ENCODE measurements at regions not wholly inside any gene's neighbourhood (a gene's known extent, or its start where the extent isn't known, plus 50 kb on each side); places are given as distances from the start of the nearest gene placed in this dataset.

DNA sequence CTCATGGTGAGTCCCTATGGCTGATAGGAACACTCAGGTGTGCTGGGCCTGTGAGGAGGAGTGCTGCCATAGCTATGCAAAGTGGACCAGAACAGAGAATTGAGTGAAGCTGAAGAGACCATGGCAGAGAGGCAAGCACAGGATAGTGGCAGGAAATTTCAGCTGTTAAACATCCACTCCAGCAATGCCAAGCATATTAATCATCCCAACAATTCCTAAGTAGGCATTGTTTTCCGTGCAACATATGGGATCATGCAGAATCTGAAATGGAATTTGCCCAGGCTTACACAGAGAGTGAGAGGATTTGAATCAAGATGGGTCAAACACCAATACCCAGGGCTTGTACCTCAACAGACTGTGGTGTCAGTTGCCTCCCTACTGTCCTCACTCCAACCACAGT is 582.6 kb upstream of the UBE2E2 start:
- Histone ChIP-seq H3K27me3 (ENCODE audit: insufficient read depth, low read length) (no peaks in the 10 kb centered on the region), H3K27ac (ENCODE audit: low read depth, low read length) (no peak overlapping the region), H3K36me3 (ENCODE audit: insufficient read depth, low read length) (no peaks in the 10 kb centered on the region), H3K4me3 (ENCODE audit: low read length in 2 of 2) (no peak overlapping the region), H3K4me1 (ENCODE audit: insufficient read depth, low read length) (no peaks in the 10 kb centered on the region), H3K9me3 (ENCODE audit: control insufficient read depth in 1 of 2, low read length in 2 of 2) (no peaks in the 10 kb centered on the region)
- Mint-ChIP-seq H3K27ac (no peak overlapping the region), H3K4me3 (no peak overlapping the region), H3K4me1 (no peaks in the 10 kb centered on the region), H3K9me3 (peaks cover 0 to 10% (median 5%) of the 10 kb centered on the region in 8 donors), H3K27me3 (no peaks in the 10 kb centered on the region), H3K36me3 (no peaks in the 10 kb centered on the region)
- no peak for DNase-seq
- POLR2A ChIA-PET (ENCODE audit: partially characterized antibody) = no interaction called here
- intact Hi-C loops (cut with micrococcal nuclease) = no loop called here
- CTCF ChIA-PET (ENCODE audit: partially characterized antibody) = no interaction called here

DNA sequence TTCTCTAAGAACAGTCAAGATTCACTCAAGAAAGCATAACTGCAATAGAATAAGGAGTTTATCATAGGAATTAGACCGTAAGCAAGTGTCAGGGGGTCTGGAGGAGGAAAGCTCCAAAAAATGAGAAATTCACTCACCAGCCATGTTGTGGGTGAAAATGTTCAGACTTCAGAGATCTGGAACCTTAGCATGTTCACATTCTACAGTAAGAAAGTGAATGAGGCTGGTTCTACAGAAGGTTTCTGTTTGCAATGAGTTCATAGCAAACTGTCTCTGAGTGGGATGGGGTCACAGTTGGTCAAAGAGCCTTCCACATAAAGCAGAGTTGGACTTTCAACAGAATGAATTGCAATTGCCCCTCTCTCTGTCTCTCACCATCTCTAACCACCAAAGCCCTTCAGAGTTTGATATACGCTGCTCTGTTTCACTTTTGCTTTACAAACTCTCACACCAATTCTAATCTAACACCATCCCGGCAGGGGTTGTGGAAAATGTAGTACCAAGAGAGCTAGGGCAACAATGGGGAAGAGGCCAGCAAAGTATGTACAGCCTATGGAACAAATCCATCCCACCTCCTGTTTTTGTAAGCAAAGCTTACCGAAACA is 581.8 kb upstream of the UBE2E2 start:
- Mint-ChIP-seq H3K9me3 (peaks cover 0 to 8% (median 2%) of the 10 kb centered on the region in 8 donors), H3K27me3 (no peaks in the 10 kb centered on the region), H3K4me3 (no peak overlapping the region), H3K36me3 (no peaks in the 10 kb centered on the region), H3K27ac (no peak overlapping the region), H3K4me1 (no peaks in the 10 kb centered on the region)
- POLR2A ChIA-PET (ENCODE audit: partially characterized antibody) = no interaction called here
- Histone ChIP-seq H3K27me3 (ENCODE audit: insufficient read depth, low read length) (no peaks in the 10 kb centered on the region), H3K36me3 (ENCODE audit: insufficient read depth, low read length) (no peaks in the 10 kb centered on the region), H3K9me3 (ENCODE audit: control insufficient read depth in 1 of 2, low read length in 2 of 2) (no peaks in the 10 kb centered on the region), H3K4me1 (ENCODE audit: insufficient read depth, low read length) (no peaks in the 10 kb centered on the region), H3K27ac (ENCODE audit: low read depth, low read length) (no peak overlapping the region), H3K4me3 (ENCODE audit: low read length in 2 of 2) (no peak overlapping the region)
- no peak for DNase-seq
- CTCF ChIA-PET (ENCODE audit: partially characterized antibody) = no interaction called here
- intact Hi-C loops (cut with micrococcal nuclease) = no loop called here

DNA sequence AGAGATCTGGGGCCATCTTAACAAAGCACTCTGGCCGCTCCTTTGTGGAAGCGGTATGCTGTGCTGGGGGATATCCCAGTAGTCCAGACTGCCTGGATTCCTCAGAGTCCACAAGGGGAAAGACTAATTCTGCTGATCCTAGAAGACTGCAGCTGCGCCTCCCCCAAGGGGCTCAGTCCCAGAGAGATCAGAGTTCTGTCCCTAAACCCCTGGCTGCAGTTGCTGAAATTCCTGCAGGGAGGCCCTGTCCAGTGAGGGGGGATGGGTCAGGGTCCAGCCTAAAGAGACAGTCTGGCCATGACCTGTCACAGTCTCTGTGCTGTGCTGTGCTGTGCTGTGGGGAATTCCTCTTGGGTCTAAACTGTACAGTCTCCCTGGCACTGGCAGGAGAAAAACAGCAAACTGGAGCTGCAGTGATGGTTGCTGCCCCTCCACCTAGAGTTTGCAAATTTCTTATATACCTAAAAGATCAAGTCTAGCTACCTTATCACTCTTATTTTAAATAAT is 575.1 kb upstream of the UBE2E2 start:
- no peak overlapping the region for H3K27ac Mint-ChIP-seq
- H3K27me3 Mint-ChIP-seq = no peaks in the 10 kb centered on the region

DNA sequence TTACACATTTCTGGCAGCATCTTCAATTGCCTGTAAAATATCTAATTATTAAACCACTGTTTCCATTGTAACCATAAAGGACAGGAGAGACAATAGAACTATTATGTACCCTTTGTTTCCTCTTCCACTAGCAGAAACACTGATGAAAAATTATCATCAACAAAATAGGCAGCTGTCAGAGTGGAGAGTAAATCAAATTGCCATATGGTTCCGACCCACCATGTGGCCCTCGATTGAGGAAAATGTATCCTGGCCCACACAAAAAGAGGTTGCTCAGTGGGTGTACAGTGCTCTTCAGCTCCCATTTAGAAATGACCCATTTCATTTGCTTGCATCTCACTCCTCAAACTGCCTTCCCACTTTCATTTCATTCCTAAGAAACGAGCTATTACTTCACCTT is 570.6 kb upstream of the UBE2E2 start:
- no peak overlapping the region for H3K27ac Mint-ChIP-seq
- POLR2A ChIA-PET (ENCODE audit: partially characterized antibody) = no interaction called here
- intact Hi-C loops (cut with micrococcal nuclease) = no loop called here
- CTCF ChIA-PET (ENCODE audit: partially characterized antibody) = no interaction called here
- H3K4me3 Mint-ChIP-seq = no peak overlapping the region
- Histone ChIP-seq H3K27me3 (ENCODE audit: insufficient read depth, low read length) (no peaks in the 10 kb centered on the region), H3K4me1 (ENCODE audit: insufficient read depth, low read length) (no peaks in the 10 kb centered on the region), H3K9me3 (ENCODE audit: control insufficient read depth in 1 of 2, low read length in 2 of 2) (no peaks in the 10 kb centered on the region), H3K27ac (ENCODE audit: low read depth, low read length) (no peak overlapping the region), H3K4me3 (ENCODE audit: low read length in 2 of 2) (no peak overlapping the region), H3K36me3 (ENCODE audit: insufficient read depth, low read length) (no peaks in the 10 kb centered on the region)
- no peaks in the 10 kb centered on the region for H3K27me3 Mint-ChIP-seq
- H3K4me1 Mint-ChIP-seq = no peaks in the 10 kb centered on the region
- DNase-seq = no peak
- peaks cover 0 to 13% (median 6%) of the 10 kb centered on the region in 8 donors for H3K9me3 Mint-ChIP-seq
- H3K36me3 Mint-ChIP-seq = no peaks in the 10 kb centered on the region

More for the DNA sequence above, 575.1 kb upstream of the UBE2E2 start:
- DNase-seq = no peak
- intact Hi-C loops (cut with micrococcal nuclease) = no loop called here
- Histone ChIP-seq H3K27me3 (ENCODE audit: insufficient read depth, low read length) (no peaks in the 10 kb centered on the region), H3K4me1 (ENCODE audit: insufficient read depth, low read length) (no peaks in the 10 kb centered on the region), H3K27ac (ENCODE audit: low read depth, low read length) (no peak overlapping the region), H3K4me3 (ENCODE audit: low read length in 2 of 2) (no peak overlapping the region), H3K36me3 (ENCODE audit: insufficient read depth, low read length) (no peaks in the 10 kb centered on the region), H3K9me3 (ENCODE audit: control insufficient read depth in 1 of 2, low read length in 2 of 2) (no peaks in the 10 kb centered on the region)
- Mint-ChIP-seq H3K36me3 (no peaks in the 10 kb centered on the region), H3K9me3 (peaks cover 0 to 10% (median 7%) of the 10 kb centered on the region in 8 donors), H3K4me1 (no peaks in the 10 kb centered on the region), H3K4me3 (no peak overlapping the region)
- CTCF ChIA-PET (ENCODE audit: partially characterized antibody) = no interaction called here
- POLR2A ChIA-PET (ENCODE audit: partially characterized antibody) = no interaction called here

DNA sequence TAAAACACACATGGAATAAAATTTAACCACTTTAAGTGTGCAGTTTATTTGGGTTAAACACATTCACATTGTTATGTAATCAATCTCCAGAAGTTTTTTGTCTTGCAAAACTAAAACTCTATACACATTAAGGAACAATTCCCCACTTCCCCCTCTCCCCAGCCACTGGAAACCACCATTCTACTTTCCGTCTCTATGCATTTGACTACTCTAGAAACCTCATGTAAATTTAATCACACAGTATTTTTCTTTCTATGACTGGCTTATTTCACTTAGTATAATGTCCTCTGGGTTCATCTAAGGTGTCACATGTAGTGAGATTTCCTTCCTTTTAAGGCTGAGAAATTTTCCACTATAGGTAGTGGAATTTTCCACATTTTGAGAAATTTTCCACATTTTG is 568.7 kb upstream of the UBE2E2 start:
- H3K36me3 Mint-ChIP-seq = no peaks in the 10 kb centered on the region
- no peak overlapping the region for H3K4me3 Mint-ChIP-seq
- CTCF ChIA-PET (ENCODE audit: partially characterized antibody) = no interaction called here
- POLR2A ChIA-PET (ENCODE audit: partially characterized antibody) = no interaction called here
- Histone ChIP-seq H3K4me1 (ENCODE audit: insufficient read depth, low read length) (no peaks in the 10 kb centered on the region), H3K27me3 (ENCODE audit: insufficient read depth, low read length) (no peaks in the 10 kb centered on the region), H3K27ac (ENCODE audit: low read depth, low read length) (no peak overlapping the region), H3K9me3 (ENCODE audit: control insufficient read depth in 1 of 2, low read length in 2 of 2) (no peaks in the 10 kb centered on the region), H3K4me3 (ENCODE audit: low read length in 2 of 2) (no peak overlapping the region), H3K36me3 (ENCODE audit: insufficient read depth, low read length) (no peaks in the 10 kb centered on the region)
- H3K27me3 Mint-ChIP-seq = no peaks in the 10 kb centered on the region
- H3K27ac Mint-ChIP-seq = no peak overlapping the region
- no peak for DNase-seq
- intact Hi-C loops (cut with micrococcal nuclease) = no loop called here
- H3K9me3 Mint-ChIP-seq = peaks cover 0 to 29% (median 10%) of the 10 kb centered on the region in 8 donors
- no peaks in the 10 kb centered on the region for H3K4me1 Mint-ChIP-seq

DNA sequence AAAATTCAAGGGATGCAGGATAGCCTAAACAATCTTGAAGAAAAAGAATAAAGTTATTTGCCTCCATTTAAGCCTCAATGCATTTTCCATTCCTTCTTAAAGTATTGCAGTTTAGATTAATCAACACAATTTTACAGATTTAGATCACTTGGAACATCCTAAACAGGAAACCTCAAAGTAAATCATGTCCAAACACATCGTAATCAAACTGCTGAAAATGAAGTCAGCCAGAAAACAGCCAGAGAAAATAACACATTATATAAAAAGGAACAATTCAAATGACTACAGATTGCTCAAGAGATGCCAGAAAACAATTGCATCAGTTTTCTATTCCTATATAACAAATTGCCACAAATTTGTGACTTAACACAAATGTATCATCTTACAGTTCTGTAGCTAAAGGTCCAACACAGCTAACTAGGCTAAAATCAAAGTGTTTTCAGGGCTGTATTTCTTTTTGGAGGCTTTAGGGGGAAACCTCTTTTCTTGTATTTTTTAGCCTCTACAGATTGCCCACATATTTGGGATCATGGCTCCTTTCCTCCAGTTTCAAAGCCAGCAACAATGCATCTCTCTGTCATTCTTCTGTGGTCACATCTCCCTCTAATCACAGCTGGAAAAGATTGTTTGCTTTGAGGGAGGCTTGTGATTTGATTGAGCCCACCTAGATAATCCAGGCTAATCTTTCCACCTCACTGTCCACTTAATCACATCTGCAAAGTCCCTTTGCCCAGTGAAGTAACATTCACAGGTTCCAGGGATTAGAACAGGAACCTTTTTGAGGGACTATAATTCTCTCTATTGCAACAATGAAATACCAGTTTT is 543.3 kb upstream of the UBE2E2 start:
- Mint-ChIP-seq H3K27ac (no peak overlapping the region), H3K36me3 (no peaks in the 10 kb centered on the region), H3K9me3 (peaks cover 0 to 16% (median 3%) of the 10 kb centered on the region in 8 donors), H3K4me1 (no peaks in the 10 kb centered on the region), H3K27me3 (no peaks in the 10 kb centered on the region), H3K4me3 (no peak overlapping the region)
- Histone ChIP-seq H3K27ac (ENCODE audit: low read depth, low read length) (no peak overlapping the region), H3K4me3 (ENCODE audit: low read length in 2 of 2) (no peak overlapping the region), H3K36me3 (ENCODE audit: insufficient read depth, low read length) (no peaks in the 10 kb centered on the region), H3K4me1 (ENCODE audit: insufficient read depth, low read length) (no peaks in the 10 kb centered on the region), H3K27me3 (ENCODE audit: insufficient read depth, low read length) (no peaks in the 10 kb centered on the region), H3K9me3 (ENCODE audit: control insufficient read depth in 1 of 2, low read length in 2 of 2) (peaks cover 0 to 5% of the 10 kb centered on the region in 2 donors)
- POLR2A ChIA-PET (ENCODE audit: partially characterized antibody) = no interaction called here
- intact Hi-C loops (cut with micrococcal nuclease) = no loop called here
- DNase-seq = no peak
- CTCF ChIA-PET (ENCODE audit: partially characterized antibody) = no interaction called here

DNA sequence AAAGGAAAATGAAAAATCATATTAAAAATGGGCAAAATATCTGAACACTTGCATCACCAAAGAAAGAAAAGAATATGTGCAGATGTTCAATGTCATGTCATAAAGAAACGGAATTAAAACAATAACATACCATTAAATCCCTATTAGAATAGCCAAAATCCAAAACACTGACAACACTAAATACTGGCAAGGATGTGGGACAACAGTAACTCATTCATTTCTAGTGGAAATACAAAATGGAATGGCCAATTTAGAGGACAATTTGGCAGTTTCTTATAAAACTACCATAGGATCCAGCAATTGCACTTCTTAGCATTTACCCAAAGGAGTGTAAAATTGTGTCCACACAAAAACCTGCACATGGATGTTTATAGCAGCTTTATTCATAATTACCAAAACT is 542.5 kb upstream of the UBE2E2 start:
- Mint-ChIP-seq H3K9me3 (peaks cover 0 to 16% (median 3%) of the 10 kb centered on the region in 8 donors), H3K36me3 (no peaks in the 10 kb centered on the region), H3K27ac (no peak overlapping the region), H3K27me3 (no peaks in the 10 kb centered on the region), H3K4me3 (no peak overlapping the region), H3K4me1 (no peaks in the 10 kb centered on the region)
- H3K36me3 ChIP-seq (ENCODE audit: insufficient read depth, low read length) = no peaks in the 10 kb centered on the region
- intact Hi-C loops (cut with micrococcal nuclease) = no loop called here
- ChIA-PET POLR2A (ENCODE audit: partially characterized antibody) (no interaction called here), CTCF (ENCODE audit: partially characterized antibody) (no interaction called here)
- no peaks in the 10 kb centered on the region for H3K27me3 ChIP-seq (ENCODE audit: insufficient read depth, low read length)
- H3K9me3 ChIP-seq (ENCODE audit: control insufficient read depth in 1 of 2, low read length in 2 of 2) = peaks cover 0 to 5% of the 10 kb centered on the region in 2 donors
- no peaks in the 10 kb centered on the region for H3K4me1 ChIP-seq (ENCODE audit: insufficient read depth, low read length)
- H3K27ac ChIP-seq (ENCODE audit: low read depth, low read length) = no peak overlapping the region
- no peak for DNase-seq
- no peak overlapping the region for H3K4me3 ChIP-seq (ENCODE audit: low read length in 2 of 2)
